OCI-M2 (cell line): ENCODE measurements at regions not wholly inside any gene's neighbourhood (a gene's known extent, or its start where the extent isn't known, plus 50 kb on each side); places are given as distances from the start of the nearest gene placed in this dataset.

Source experiments
- DNase-seq: peaks from one replicate; lab custom pipeline; 2025; ENCODE audit not compliant: unreplicated experiment; lab: John Stamatoyannopoulos, UW

DNA sequence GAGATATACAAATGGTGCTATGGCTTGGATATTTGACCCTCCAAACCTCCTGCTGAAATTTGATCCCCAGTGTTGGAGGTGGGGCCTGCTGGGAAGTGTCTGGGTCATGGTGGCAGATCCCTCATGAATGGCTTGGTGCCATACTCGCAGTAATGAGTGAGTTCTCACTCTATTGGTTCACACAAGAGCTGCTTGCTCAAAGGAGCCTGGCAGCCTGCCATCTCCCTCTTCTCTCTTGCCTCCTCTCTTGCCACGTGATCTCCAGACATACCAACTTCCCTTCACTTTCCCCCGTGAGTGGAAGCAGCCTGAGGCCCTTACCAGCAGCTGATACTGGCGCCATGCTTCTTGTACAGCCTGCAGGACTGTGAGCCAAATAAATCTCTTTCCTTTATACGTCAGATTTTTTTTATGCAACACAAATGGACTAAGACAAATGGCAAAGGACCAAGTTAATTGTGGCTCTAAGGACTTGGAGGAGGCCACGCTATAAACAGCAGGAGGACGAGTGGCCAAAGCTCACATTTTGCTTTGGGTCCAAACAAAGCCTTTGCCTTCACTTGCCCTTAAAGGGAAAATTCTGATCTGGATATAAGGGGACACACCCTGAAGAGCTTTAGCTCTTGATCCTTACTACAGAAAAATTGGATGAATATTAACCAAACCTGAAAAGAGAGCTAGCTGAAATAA lies 214.7 kb downstream of the SS18 start:
- DNase-seq, result no peak

DNA sequence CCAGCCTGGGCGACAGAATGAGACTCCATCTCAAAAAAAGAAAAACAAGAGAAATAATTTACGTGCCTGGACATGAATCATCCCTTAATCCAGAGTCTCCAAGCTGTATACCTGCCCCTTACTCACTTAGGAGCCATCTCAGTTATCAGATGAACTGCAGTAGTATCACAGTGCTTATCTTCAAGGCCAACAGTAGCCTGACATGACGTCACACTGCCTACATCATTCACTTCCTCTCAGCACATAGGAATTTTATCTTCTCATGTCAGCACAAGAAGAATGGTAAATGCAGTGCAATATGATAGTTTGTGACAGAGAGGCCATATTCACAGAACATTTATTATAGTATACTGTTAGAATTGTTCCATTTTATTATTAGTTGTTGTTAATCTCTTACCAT lies 216.6 kb downstream of the SS18 start:
- DNase-seq, result no peak

- no peak for DNase-seq
Observed at GRCh38 chr18:25866331-25866730, 224.1 kb downstream of the SS18 start.

DNA sequence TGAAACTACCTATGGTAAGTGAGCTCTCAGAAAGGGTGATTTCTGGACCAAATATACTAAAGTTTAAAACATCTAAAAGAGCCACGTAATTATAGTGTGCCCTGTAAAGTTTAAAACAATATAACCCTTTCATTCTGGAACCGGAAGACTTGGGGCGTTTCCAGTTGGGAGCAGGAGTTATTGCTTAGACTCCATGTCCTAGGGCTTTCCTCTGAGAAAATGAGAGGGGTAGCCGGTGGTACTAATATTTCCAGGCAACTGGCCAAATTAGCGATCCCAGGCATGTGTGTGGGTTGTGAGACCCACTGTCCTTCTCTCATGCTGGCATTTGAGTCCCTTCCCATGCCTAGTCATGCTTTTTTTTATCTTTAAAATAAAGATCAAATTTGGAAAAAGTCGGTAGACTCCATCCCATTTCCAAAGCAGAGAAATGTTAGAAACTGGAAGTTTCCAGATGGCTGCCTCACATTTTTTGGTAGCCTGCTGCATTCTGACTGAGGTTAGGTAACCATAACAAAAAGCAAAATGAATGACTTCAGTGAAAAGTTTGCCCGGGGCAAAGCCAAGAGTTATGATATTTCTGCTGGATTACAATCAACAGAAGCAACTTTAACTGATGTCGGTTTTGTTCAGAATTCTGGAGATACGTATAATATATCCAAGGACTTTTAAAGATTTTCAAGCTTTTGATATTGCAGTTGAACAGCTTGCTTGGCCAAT lies 227.4 kb downstream of the SS18 start:
- DNase-seq, result no peak

DNA sequence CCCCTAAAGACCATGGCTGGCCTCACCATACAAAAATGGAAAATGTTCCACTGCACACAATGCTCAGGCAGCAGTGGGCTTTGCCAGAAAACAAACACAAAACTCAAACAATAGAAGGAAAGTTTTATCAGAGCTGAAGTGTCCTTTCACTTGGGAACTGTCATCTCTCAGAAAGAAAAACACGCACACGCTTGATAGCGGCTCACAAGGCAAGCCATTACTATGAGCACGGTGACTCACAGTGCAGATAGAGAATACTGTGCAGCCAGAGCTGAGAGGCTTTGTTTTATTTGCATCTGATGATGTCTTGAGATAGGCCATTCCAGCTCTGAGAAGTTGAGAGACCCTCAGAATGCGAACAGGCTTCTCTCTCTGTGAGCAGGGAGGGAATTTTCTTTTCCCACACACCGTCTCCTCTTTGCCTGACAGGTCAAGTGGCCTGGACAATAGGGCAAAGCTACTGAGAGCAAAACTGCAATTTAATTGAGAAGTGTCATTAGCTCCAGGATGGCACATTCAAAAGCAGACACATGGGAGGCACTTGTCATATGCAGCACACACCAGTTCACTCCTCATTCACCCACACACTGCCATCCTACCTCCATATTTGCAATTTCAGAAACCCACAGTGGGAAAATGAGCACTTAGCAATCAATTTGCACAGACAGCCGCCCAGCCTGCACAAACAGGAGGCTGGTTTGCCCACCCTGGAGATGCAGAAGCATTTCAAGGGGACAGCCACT lies 236.6 kb downstream of the SS18 start:
- DNase-seq, result no peak

- DNase-seq, result no peak
Observed at GRCh38 chr18:25843791-25844190, 246.6 kb downstream of the SS18 start.

DNA sequence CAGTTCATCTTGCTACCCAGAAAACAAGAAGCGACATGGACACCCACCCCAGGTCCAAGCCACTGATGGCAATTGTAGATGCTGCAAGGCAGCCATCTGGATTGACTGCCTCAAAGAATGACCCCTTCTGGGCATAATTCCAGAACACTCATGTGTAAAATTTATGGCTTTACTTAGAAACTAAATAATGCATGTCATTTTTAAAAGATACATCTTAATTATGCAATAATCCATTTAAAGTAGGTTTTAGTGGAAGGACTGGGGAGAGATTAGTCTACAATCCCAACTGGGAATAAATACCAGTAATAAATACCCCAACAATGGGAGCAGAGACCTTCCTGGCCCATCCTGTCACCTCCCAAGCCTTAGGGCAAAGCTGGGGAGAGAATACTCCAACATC lies 247.7 kb downstream of the SS18 start:
- no peak for DNase-seq

GRCh38 chr18:25834061-25834460 lies 256.4 kb downstream of the SS18 start:
- no peak for DNase-seq

- DNase-seq, result no peak
Observed at GRCh38 chr18:25832001-25832604, 258.3 kb downstream of the SS18 start.

DNA sequence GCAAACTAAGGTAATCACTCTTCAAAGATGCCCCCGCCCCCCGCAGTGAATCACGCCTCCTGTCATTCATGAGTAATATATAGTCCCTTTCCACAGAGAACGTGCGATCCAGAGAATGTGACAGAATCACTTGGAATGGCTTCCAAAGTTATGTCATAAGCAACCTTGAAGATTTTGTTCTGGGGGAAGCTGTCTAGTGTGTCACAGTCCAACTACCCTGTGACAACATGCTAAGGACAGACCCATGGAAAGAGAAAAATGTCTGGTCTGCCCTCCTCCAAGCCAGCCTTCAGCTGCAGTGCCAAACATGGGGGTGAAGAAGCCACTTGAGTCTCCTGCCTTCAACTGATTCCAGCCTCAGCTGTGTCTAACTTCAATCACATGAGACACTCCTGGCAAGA lies 259.1 kb downstream of the SS18 start:
- DNase-seq, result no peak

- DNase-seq, result no peak
Observed at GRCh38 chr18:25830787-25831186, 259.6 kb downstream of the SS18 start.

DNA sequence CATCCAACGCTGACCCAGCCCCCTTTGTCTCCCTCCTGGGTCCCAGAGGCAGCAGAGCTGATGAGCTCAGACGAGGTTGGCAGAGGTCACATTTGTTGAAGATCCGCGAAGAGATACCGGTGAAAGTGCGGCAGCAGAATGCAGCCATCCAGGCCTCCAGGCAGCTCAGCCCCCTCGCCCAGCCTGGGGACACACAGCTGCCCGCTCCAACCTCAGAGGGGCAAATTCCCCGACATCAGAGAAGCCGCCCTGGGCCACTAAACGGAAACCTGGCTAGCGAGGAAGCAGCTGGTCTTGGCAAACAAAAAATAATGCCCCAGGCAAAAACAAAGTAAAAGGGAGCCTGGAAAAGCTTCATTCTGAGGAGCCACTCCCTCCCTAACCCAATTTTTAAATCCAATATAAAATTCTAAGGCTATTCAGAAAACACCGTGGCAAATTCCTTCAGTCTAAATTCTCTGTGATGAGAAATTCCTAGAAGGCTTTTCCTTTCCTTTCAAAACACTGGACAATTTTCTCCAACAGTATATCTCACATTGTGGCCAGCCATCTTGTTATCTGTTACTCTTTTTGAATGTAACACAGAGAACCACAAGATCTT lies 262.4 kb downstream of the SS18 start:
- DNase-seq, result no peak

DNA sequence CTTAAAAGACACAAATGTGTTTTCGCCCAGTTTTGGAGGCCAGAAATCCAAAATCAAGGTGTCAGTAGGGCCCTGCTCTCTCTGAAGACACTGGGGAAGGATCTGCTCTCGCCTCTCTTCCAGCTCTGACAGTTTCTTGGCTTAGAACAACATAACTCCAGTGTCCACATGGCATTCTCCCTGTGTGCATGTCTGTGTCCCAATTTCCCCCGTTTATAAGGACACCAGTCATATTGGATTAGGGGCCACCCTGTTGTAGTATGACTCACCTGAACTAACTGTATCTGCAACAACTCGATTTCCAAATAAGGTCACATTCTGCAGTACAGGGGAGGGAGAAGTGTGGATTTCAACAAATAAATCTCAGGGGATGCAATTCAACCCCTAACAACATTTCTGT lies 263.2 kb downstream of the SS18 start:
- DNase-seq, result no peak

DNA sequence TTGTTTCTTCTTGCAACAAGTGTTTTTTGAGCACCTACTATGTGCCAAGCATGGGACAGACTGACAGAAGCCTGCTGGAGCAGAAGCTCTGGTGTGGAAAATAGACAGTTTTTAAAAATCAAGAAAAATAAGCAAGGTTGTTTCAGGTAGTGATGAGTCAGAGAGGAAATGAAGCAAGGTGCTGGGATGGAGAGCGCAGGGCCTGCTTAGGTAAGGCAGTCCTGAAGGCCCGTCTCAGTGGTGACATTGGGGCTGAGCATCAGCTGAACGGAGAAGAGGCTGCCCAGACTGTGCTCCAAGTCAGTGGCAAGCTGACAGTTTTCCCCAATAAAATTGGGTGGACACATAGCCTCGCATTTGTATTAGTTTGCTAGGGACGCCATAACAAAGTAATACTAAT lies 263.6 kb downstream of the SS18 start:
- no peak for DNase-seq

- no peak for DNase-seq
Observed at GRCh38 chr18:25825979-25826776, 264.2 kb downstream of the SS18 start.

- DNase-seq, result no peak
Observed at GRCh38 chr18:25825056-25825455, 265.4 kb downstream of the SS18 start.

- DNase-seq, result no peak
Observed at GRCh38 chr18:25819746-25820363, 270.6 kb downstream of the SS18 start.

GRCh38 chr18:25818505-25818904 lies 271.9 kb downstream of the SS18 start:
- no peak for DNase-seq

DNA sequence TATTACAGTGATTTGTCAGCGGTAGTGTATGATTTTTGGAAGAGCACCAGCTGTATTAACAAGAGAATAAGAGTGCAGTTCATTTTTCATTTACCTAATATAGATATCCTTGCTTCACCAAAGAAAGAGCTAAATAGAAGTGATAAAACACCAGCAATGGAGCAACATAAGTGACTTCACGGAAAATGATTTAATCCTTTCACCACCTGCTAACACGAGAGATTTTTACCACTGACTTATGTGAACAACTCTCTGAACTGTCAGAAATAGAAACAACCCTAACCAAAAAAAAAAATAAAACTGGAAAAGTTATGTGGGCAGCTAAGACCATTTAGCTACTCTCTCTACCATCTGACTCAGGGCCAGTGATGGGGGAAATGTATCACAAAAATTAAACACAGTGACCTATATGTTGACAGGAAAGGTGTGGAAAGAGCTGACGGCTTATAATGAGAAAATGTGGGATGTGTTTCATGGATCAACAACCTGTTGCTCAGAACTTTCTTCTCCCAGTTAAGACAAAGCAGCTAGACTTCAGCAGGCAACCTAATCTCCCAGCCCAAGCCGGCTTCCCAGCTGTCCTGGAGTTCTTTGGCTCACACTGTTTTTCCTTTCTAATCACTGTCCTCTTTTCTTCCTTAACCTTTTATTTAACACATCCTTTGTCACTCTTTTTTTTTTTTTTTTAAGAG lies 272.7 kb downstream of the SS18 start:
- DNase-seq, result no peak
